ENCODE measurements at regions not wholly inside any gene's neighbourhood (a gene's known extent, or its start where the extent isn't known, plus 50 kb on each side); places are given as distances from the start of the nearest gene placed in this dataset.

- Histone ChIP-seq H3K36me3 (no peaks in the 10 kb centered on the region), H3K9me3 (no peaks in the 10 kb centered on the region), H3K27ac (no peak overlapping the region), H3K4me3 (no peak overlapping the region), H3K4me1 (no peaks in the 10 kb centered on the region), H3K27me3 (replicated peaks in 1 of 7) (peaks cover 0 to 20% (median 0%) of the 10 kb centered on the region in 7 donors)
- TF ChIP-seq POLR2A (IDR thresholded peaks at IDR 0.05) = no peak
- TF ChIP-seq POLR2AphosphoS5 (IDR thresholded peaks at IDR 0.05) = no peak
- TF ChIP-seq CTCF (IDR thresholded peaks at IDR 0.05 in 8 of 11, conservative IDR thresholded peaks at IDR 0.05 in 3 of 11) = no peak
- 84 to 88% (median 87%) methylated on average over 27 to 29 of the region's 29 CpGs for WGBS, 5 donors
- intact Hi-C loops (cut with DNase I; ENCODE audit: low total_unique reads) = no loop called here
- DNase-seq = no peak
Observed at GRCh38 chr2:11023326-11024258, 111.9 kb downstream of the KCNF1 start.

- Histone ChIP-seq H3K27me3 (replicated peaks in 1 of 7) (peaks cover 0 to 13% (median 0%) of the 10 kb centered on the region in 7 donors), H3K9me3 (no peaks in the 10 kb centered on the region), H3K4me1 (no peaks in the 10 kb centered on the region), H3K4me3 (no peak overlapping the region), H3K36me3 (no peaks in the 10 kb centered on the region), H3K27ac (no peak overlapping the region)
- DNase-seq = no peak
- intact Hi-C loops (cut with DNase I; ENCODE audit: low total_unique reads) = no loop called here
- TF ChIP-seq CTCF (IDR thresholded peaks at IDR 0.05 in 8 of 11, conservative IDR thresholded peaks at IDR 0.05 in 3 of 11) (no peak), POLR2AphosphoS5 (IDR thresholded peaks at IDR 0.05) (no peak), POLR2A (IDR thresholded peaks at IDR 0.05) (no peak)
- 52 to 70% (median 65%) methylated on average over 14 of the region's 14 CpGs for WGBS, 5 donors
Observed at GRCh38 chr2:11024259-11024645, 112.5 kb downstream of the KCNF1 start.

GRCh38 chr2:11024687-11025086 is 113.0 kb downstream of the KCNF1 start:
- Histone ChIP-seq H3K9me3 (no peaks in the 10 kb centered on the region), H3K4me3 (no peak overlapping the region), H3K27ac (no peak overlapping the region), H3K4me1 (no peaks in the 10 kb centered on the region), H3K36me3 (no peaks in the 10 kb centered on the region), H3K27me3 (replicated peaks in 1 of 7) (peaks cover 0 to 9% (median 0%) of the 10 kb centered on the region in 7 donors)
- no peak for TF ChIP-seq POLR2A (IDR thresholded peaks at IDR 0.05)
- TF ChIP-seq POLR2AphosphoS5 (IDR thresholded peaks at IDR 0.05) = no peak
- no peak for TF ChIP-seq CTCF (IDR thresholded peaks at IDR 0.05 in 8 of 11, conservative IDR thresholded peaks at IDR 0.05 in 3 of 11)
- no peak for DNase-seq
- intact Hi-C loops (cut with DNase I; ENCODE audit: low total_unique reads) = no loop called here
- WGBS, 5 donors = 84 to 93% (median 90%) methylated on average over 7 of the region's 7 CpGs

- WGBS, 5 donors = 91 to 95% (median 92%) methylated on average over 9 to 15 of the region's 15 CpGs
- no peaks in the 10 kb centered on the region for H3K36me3 ChIP-seq
- no peaks in the 10 kb centered on the region for H3K4me1 ChIP-seq
- DNase-seq = no peak
- intact Hi-C loops (cut with DNase I; ENCODE audit: low total_unique reads) = no loop called here
- TF ChIP-seq CTCF (IDR thresholded peaks at IDR 0.05 in 8 of 11, conservative IDR thresholded peaks at IDR 0.05 in 3 of 11) = no peak
- TF ChIP-seq POLR2AphosphoS5 (IDR thresholded peaks at IDR 0.05) = no peak
- no peak for TF ChIP-seq POLR2A (IDR thresholded peaks at IDR 0.05)
- no peak overlapping the region for H3K4me3 ChIP-seq
- H3K27ac ChIP-seq = no peak overlapping the region
- no peaks in the 10 kb centered on the region for H3K27me3 ChIP-seq (replicated peaks in 1 of 7)
- no peaks in the 10 kb centered on the region for H3K9me3 ChIP-seq
Observed at GRCh38 chr2:11026286-11026921, 114.7 kb downstream of the KCNF1 start.
